ENCODE measurements at regions not wholly inside any gene's neighbourhood (a gene's known extent, or its start where the extent isn't known, plus 50 kb on each side); places are given as distances from the start of the nearest gene placed in this dataset.
A peak's percentile ranks its signal among the peaks of the same experiment; 100 is the strongest.

GRCh38 chr11:87428266-87428665 lies 390.5 kb downstream of the TMEM135 start:
- DNase-seq (ENCODE audit: low read depth in 2 of 2) = no peak

GRCh38 chr11:87425943-87426342 lies 388.2 kb downstream of the TMEM135 start:
- DNase-seq (ENCODE audit: low read depth in 2 of 2) = no peak

GRCh38 chr11:87425391-87425790 lies 387.7 kb downstream of the TMEM135 start:
- DNase-seq (ENCODE audit: low read depth in 2 of 2) = no peak

GRCh38 chr11:87423161-87423560 lies 385.4 kb downstream of the TMEM135 start:
- no peak for DNase-seq (ENCODE audit: low read depth in 2 of 2)

- no peak for DNase-seq (ENCODE audit: low read depth in 2 of 2)
Measured at GRCh38 chr11:87422566-87422965, 384.8 kb downstream of the TMEM135 start.

- peak in 1 of 2 experiments; percentile 2 for DNase-seq (ENCODE audit: low read depth in 2 of 2)
Measured at GRCh38 chr11:87421422-87421821, 383.7 kb downstream of the TMEM135 start.

- DNase-seq (ENCODE audit: low read depth in 2 of 2) = no peak
Measured at GRCh38 chr11:87417951-87418350, 380.2 kb downstream of the TMEM135 start.

GRCh38 chr11:87405843-87406242 lies 368.1 kb downstream of the TMEM135 start:
- no peak for DNase-seq (ENCODE audit: low read depth in 2 of 2)

GRCh38 chr11:87405356-87405755 lies 367.6 kb downstream of the TMEM135 start:
- DNase-seq (ENCODE audit: low read depth in 2 of 2) = no peak

- DNase-seq (ENCODE audit: low read depth in 2 of 2) = no peak
Measured at GRCh38 chr11:87401653-87402052, 363.9 kb downstream of the TMEM135 start.

- DNase-seq (ENCODE audit: low read depth in 2 of 2) = no peak
Measured at GRCh38 chr11:87399341-87399740, 361.6 kb downstream of the TMEM135 start.

- DNase-seq (ENCODE audit: low read depth in 2 of 2) = no peak
Measured at GRCh38 chr11:87398931-87399330, 361.2 kb downstream of the TMEM135 start.

GRCh38 chr11:87397011-87397865 lies 359.5 kb downstream of the TMEM135 start:
- no peak for DNase-seq (ENCODE audit: low read depth in 2 of 2)

GRCh38 chr11:87394924-87395323 lies 357.2 kb downstream of the TMEM135 start:
- no peak for DNase-seq (ENCODE audit: low read depth in 2 of 2)

- no peak for DNase-seq (ENCODE audit: low read depth in 2 of 2)
Measured at GRCh38 chr11:87392665-87393064, 354.9 kb downstream of the TMEM135 start.

GRCh38 chr11:87391496-87391895 lies 353.8 kb downstream of the TMEM135 start:
- no peak for DNase-seq (ENCODE audit: low read depth in 2 of 2)

- no peak for DNase-seq (ENCODE audit: low read depth in 2 of 2)
Measured at GRCh38 chr11:87384078-87384729, 346.5 kb downstream of the TMEM135 start.

- no peak for DNase-seq (ENCODE audit: low read depth in 2 of 2)
Measured at GRCh38 chr11:87374038-87374807, 336.5 kb downstream of the TMEM135 start.
